ENCODE measurements at regions not wholly inside any gene's neighbourhood (a gene's known extent, or its start where the extent isn't known, plus 50 kb on each side); places are given as distances from the start of the nearest gene placed in this dataset.

GRCh38 chr1:229835226-229835625 lies 209.2 kb downstream of the URB2 start:
- 67% methylated on average over 5 of the region's 5 CpGs for WGBS
- no peaks in the 10 kb centered on the region for H3K9me3 ChIP-seq (ENCODE audit: control insufficient read depth in 4 of 4, low read length in 3 of 4)
- peaks cover 3 to 6% (median 4%) of the 10 kb centered on the region in 4 donors for H3K4me1 ChIP-seq (ENCODE audit: control insufficient read depth in 4 of 4, insufficient read depth in 4 of 4, low read length in 3 of 4)
- no peak overlapping the region for H3K27ac ChIP-seq (ENCODE audit: low read depth in 1 of 2, low read length in 2 of 2)
- H3K4me3 ChIP-seq (ENCODE audit: low read depth in 1 of 3, low read length in 3 of 3), result no peak overlapping the region
- TF ChIP-seq, protein P1, sequence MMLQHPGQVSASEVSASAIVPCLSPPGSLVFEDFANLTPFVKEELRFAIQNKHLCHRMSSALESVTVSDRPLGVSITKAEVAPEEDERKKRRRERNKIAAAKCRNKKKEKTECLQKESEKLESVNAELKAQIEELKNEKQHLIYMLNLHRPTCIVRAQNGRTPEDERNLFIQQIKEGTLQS (IDR thresholded peaks at IDR 0.05), result no peak
- TF ChIP-seq GABPA (IDR thresholded peaks at IDR 0.05 in 1 of 2, conservative IDR thresholded peaks at IDR 0.05 in 1 of 2), result no peak
- no peaks in the 10 kb centered on the region for H3K36me3 ChIP-seq (ENCODE audit: control insufficient read depth in 4 of 4, insufficient read depth in 3 of 4, low read depth in 1 of 4, low read length in 3 of 4)
- no peaks in the 10 kb centered on the region for H3K27me3 ChIP-seq (ENCODE audit: control insufficient read depth in 4 of 4, insufficient read depth in 4 of 4, low read length in 3 of 4)
- H3K9ac ChIP-seq (ENCODE audit: low read depth in 1 of 2, low read length in 2 of 2), result no peak overlapping the region
- DNase-seq (ENCODE audit: low spot score), result no peak

DNA sequence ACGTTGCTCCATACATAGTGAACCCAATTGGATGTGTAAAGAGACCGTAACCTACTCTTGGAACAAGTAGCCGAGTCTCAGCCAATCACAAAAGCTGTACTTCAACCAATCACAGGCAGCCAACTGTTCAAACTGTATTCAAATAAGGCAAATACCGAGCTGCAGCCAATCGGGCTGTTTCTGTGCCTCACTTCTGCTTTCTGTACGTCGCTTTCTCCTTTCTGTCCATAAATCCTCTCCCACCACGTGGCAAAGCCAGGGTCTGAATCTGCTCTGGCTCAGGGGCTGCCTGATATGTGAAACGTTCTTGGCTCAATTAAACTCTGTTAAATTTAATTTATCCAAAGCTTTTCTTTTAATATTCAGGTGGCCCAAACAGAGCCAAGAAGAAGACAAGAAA lies 210.3 kb downstream of the URB2 start:
- H3K9me3 ChIP-seq (ENCODE audit: control insufficient read depth in 4 of 4, low read length in 3 of 4), result no peaks in the 10 kb centered on the region
- H3K36me3 ChIP-seq (ENCODE audit: control insufficient read depth in 4 of 4, insufficient read depth in 3 of 4, low read depth in 1 of 4, low read length in 3 of 4), result no peaks in the 10 kb centered on the region
- WGBS, result 78% methylated on average over 9 of the region's 9 CpGs
- H3K9ac ChIP-seq (ENCODE audit: low read depth in 1 of 2, low read length in 2 of 2), result no peak overlapping the region
- no peak overlapping the region for H3K27ac ChIP-seq (ENCODE audit: low read depth in 1 of 2, low read length in 2 of 2)
- DNase-seq (ENCODE audit: low spot score), result no peak
- H3K4me3 ChIP-seq (ENCODE audit: low read depth in 1 of 3, low read length in 3 of 3), result no peak overlapping the region
- TF ChIP-seq, protein P2, sequence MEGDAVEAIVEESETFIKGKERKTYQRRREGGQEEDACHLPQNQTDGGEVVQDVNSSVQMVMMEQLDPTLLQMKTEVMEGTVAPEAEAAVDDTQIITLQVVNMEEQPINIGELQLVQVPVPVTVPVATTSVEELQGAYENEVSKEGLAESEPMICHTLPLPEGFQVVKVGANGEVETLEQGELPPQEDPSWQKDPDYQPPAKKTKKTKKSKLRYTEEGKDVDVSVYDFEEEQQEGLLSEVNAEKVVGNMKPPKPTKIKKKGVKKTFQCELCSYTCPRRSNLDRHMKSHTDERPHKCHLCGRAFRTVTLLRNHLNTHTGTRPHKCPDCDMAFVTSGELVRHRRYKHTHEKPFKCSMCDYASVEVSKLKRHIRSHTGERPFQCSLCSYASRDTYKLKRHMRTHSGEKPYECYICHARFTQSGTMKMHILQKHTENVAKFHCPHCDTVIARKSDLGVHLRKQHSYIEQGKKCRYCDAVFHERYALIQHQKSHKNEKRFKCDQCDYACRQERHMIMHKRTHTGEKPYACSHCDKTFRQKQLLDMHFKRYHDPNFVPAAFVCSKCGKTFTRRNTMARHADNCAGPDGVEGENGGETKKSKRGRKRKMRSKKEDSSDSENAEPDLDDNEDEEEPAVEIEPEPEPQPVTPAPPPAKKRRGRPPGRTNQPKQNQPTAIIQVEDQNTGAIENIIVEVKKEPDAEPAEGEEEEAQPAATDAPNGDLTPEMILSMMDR (IDR thresholded peaks at IDR 0.05; ENCODE audit: low read depth, low read length, missing input control), result no peak
- no peak for TF ChIP-seq YY1 (IDR thresholded peaks at IDR 0.05)
- no peak for TF ChIP-seq JUND (IDR thresholded peaks at IDR 0.05)
- TF ChIP-seq RXRA (IDR thresholded peaks at IDR 0.05), result no peak
- TF ChIP-seq, protein P3, sequence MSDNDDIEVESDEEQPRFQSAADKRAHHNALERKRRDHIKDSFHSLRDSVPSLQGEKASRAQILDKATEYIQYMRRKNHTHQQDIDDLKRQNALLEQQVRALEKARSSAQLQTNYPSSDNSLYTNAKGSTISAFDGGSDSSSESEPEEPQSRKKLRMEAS (IDR thresholded peaks at IDR 0.05), result no peak
- no peak for TF ChIP-seq GABPA (IDR thresholded peaks at IDR 0.05 in 1 of 2, conservative IDR thresholded peaks at IDR 0.05 in 1 of 2)
- no peak for TF ChIP-seq FOXA1 (IDR thresholded peaks at IDR 0.05)
- TF ChIP-seq RAD21 (IDR thresholded peaks at IDR 0.05), result no peak
- TF ChIP-seq ZBTB33 (IDR thresholded peaks at IDR 0.05), result no peak
- no peak for TF ChIP-seq FOXA2 (IDR thresholded peaks at IDR 0.05)
- TF ChIP-seq HNF4A (conservative IDR thresholded peaks at IDR 0.05), result no peak
- TF ChIP-seq HNF4G (IDR thresholded peaks at IDR 0.05), result no peak
- TF ChIP-seq, protein P1 (IDR thresholded peaks at IDR 0.05), result no peak
- H3K27me3 ChIP-seq (ENCODE audit: control insufficient read depth in 4 of 4, insufficient read depth in 4 of 4, low read length in 3 of 4), result no peaks in the 10 kb centered on the region
- H3K4me1 ChIP-seq (ENCODE audit: control insufficient read depth in 4 of 4, insufficient read depth in 4 of 4, low read length in 3 of 4), result peaks cover 3 to 6% (median 4%) of the 10 kb centered on the region in 4 donors

- H3K9me3 ChIP-seq (ENCODE audit: control insufficient read depth in 4 of 4, low read length in 3 of 4), result no peaks in the 10 kb centered on the region
- 90% methylated on average over 7 of the region's 7 CpGs for WGBS
- H3K4me1 ChIP-seq (ENCODE audit: control insufficient read depth in 4 of 4, insufficient read depth in 4 of 4, low read length in 3 of 4), result peaks cover 0 to 2% (median 0%) of the 10 kb centered on the region in 4 donors
Observed at GRCh38 chr1:229838204-229838603, 212.2 kb downstream of the URB2 start.

More at GRCh38 chr1:229838204-229838603, 212.2 kb downstream of the URB2 start:
- Histone ChIP-seq H3K27ac (ENCODE audit: low read depth in 1 of 2, low read length in 2 of 2) (no peak overlapping the region), H3K9ac (ENCODE audit: low read depth in 1 of 2, low read length in 2 of 2) (no peak overlapping the region), H3K36me3 (ENCODE audit: control insufficient read depth in 4 of 4, insufficient read depth in 3 of 4, low read depth in 1 of 4, low read length in 3 of 4) (no peaks in the 10 kb centered on the region), H3K4me3 (ENCODE audit: low read depth in 1 of 3, low read length in 3 of 3) (no peak overlapping the region), H3K27me3 (ENCODE audit: control insufficient read depth in 4 of 4, insufficient read depth in 4 of 4, low read length in 3 of 4) (no peaks in the 10 kb centered on the region)
- TF ChIP-seq TAF1 (conservative IDR thresholded peaks at IDR 0.05) (no peak), JUND (IDR thresholded peaks at IDR 0.05) (no peak), HNF4G (IDR thresholded peaks at IDR 0.05) (no peak), EGR1 (IDR thresholded peaks at IDR 0.05; ENCODE audit: low read depth in 2 of 2) (no peak), FOXA1 (IDR thresholded peaks at IDR 0.05) (no peak), HNF4A (conservative IDR thresholded peaks at IDR 0.05) (no peak)
- TF ChIP-seq, protein P1 (IDR thresholded peaks at IDR 0.05), result no peak
- DNase-seq (ENCODE audit: low spot score), result no peak

Measured in liver (tissue), 8 donors.